HL-60 (cell line): ENCODE measurements at regions not wholly inside any gene's neighbourhood (a gene's known extent, or its start where the extent isn't known, plus 50 kb on each side); places are given as distances from the start of the nearest gene placed in this dataset.

Experiments
- CTCF ChIP-seq: IDR thresholded peaks from one replicate; pipeline ENCODE4 v1.5.1; 2011; ENCODE audit warnings: low read length, control low read depth, inconsistent platforms; ENCODE audit not compliant: insufficient read depth
- REST ChIP-seq: IDR thresholded peaks from 2 replicates; pipeline ENCODE4 v1.6.1; 2012; ENCODE audit warnings: low read depth; ENCODE audit not compliant: insufficient replicate concordance
- SPI1 ChIP-seq: IDR thresholded peaks from 2 replicates; pipeline ENCODE4 v1.6.1; 2012; ENCODE audit warnings: low read depth, mild to moderate bottlenecking, borderline replicate concordance

DNA sequence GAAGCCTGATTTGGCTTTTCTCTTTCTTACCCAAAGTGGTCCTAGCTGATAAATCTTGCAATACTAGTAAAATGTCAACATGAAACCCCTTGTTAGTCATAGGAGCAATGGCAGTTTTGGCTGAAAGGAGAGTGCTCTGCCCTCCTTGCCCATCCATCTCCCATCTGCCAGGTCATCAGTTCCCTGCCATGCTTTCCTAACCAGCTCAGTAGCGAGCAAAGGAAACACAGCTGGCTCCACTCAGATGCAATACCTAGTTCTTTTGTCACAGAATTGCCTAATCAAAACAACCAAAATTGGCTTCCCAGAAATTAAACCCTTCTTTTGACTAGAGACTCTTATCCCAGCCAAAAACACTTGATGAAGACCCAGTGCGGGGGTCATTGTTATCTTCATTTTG, 733.0 kb downstream of the CCSER2 start:
- TF ChIP-seq CTCF (no peak), REST (no peak), SPI1 (no peak)
